BE2C (cell line): ENCODE measurements at regions not wholly inside any gene's neighbourhood (a gene's known extent, or its start where the extent isn't known, plus 50 kb on each side); places are given as distances from the start of the nearest gene placed in this dataset.

Source experiments
- DNase-seq: peaks from one replicate; pipeline ENCODE4 v3.0.0-alpha.2; 2020
- H3K27me3 ChIP-seq: fragments of 250-450 bp; sonication (Bioruptor Pico); 2 replicates; pipeline ENCODE4 v1.5.1; 2020; ENCODE audit warnings: mild to moderate bottlenecking
- H3K36me3 ChIP-seq: fragments of 250-450 bp; sonication (Bioruptor Pico); 2 replicates; pipeline ENCODE4 v1.5.1; 2020; ENCODE audit warnings: mild to moderate bottlenecking
- H3K4me1 ChIP-seq: fragments of 250-450 bp; sonication (Bioruptor Pico); 2 replicates; pipeline ENCODE4 v1.5.1; 2020
- H3K4me3 ChIP-seq: 2 replicates; pipeline ENCODE4 v1.5.1; 2011; ENCODE audit warnings: low read depth, low read length
- H3K9me3 ChIP-seq: fragments of 250-450 bp; sonication (Bioruptor Pico); 2 replicates; pipeline ENCODE4 v1.5.1; 2020
- TF ChIP-seq, protein P1 (sequence below): IDR thresholded peaks from 2 replicates; pipeline ENCODE4 v1.5.1; 2012; ENCODE audit warnings: mild to moderate bottlenecking, low read depth, low read length

DNA sequence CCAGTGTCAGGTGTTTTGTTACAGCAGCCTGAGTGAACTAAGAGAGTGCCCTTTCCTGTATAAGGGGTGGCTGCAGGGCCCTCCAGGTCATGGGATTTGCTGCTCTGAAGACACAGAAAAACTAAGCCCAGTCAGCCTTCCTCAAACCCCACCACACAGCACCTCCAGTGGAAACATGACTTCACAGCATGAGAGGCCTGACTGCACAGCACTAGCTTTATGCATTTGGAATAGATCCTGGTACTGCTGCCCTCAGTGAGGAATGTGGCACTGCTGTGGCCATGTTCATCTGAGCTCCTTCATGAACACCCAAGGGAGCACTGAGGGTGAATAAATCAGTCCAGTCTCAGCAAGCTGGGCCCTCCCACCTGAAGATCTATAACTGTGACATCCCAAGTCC is 296.1 kb upstream of the FOXQ1 start:
- TF ChIP-seq, protein P1, sequence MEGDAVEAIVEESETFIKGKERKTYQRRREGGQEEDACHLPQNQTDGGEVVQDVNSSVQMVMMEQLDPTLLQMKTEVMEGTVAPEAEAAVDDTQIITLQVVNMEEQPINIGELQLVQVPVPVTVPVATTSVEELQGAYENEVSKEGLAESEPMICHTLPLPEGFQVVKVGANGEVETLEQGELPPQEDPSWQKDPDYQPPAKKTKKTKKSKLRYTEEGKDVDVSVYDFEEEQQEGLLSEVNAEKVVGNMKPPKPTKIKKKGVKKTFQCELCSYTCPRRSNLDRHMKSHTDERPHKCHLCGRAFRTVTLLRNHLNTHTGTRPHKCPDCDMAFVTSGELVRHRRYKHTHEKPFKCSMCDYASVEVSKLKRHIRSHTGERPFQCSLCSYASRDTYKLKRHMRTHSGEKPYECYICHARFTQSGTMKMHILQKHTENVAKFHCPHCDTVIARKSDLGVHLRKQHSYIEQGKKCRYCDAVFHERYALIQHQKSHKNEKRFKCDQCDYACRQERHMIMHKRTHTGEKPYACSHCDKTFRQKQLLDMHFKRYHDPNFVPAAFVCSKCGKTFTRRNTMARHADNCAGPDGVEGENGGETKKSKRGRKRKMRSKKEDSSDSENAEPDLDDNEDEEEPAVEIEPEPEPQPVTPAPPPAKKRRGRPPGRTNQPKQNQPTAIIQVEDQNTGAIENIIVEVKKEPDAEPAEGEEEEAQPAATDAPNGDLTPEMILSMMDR, result no peak
- H3K4me1 ChIP-seq, result no peaks in the 10 kb centered on the region
- H3K4me3 ChIP-seq, result no peak overlapping the region
- no peaks in the 10 kb centered on the region for H3K36me3 ChIP-seq
- DNase-seq, result no peak
- peaks cover 7% of the 10 kb centered on the region; the same call in 1 of the 2 replicates for H3K27me3 ChIP-seq
- no peaks in the 10 kb centered on the region for H3K9me3 ChIP-seq

DNA sequence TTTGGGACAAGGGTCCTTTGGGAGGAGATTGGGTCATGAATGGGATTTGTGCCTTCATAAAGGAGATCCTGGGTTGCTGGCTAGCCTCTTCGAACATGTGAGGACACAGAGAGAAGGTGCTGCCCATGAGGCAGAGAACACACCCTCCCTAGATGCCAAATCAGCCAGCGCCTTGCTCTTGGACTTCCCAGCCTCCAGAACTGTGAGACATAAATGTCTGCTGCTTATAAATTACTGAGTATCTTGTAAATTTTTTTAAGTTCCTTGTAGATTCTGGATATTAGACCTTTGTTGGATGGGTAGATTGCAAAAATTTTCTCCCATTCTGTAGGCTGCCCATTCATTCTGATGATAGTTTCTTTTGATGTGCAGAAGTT is 297.5 kb upstream of the FOXQ1 start:
- H3K27me3 ChIP-seq, result peaks cover 7% of the 10 kb centered on the region; the same call in 1 of the 2 replicates
- no peak overlapping the region for H3K4me3 ChIP-seq
- DNase-seq, result no peak
- no peaks in the 10 kb centered on the region for H3K9me3 ChIP-seq
- no peaks in the 10 kb centered on the region for H3K4me1 ChIP-seq
- TF ChIP-seq, protein P1, result no peak
- no peaks in the 10 kb centered on the region for H3K36me3 ChIP-seq

DNA sequence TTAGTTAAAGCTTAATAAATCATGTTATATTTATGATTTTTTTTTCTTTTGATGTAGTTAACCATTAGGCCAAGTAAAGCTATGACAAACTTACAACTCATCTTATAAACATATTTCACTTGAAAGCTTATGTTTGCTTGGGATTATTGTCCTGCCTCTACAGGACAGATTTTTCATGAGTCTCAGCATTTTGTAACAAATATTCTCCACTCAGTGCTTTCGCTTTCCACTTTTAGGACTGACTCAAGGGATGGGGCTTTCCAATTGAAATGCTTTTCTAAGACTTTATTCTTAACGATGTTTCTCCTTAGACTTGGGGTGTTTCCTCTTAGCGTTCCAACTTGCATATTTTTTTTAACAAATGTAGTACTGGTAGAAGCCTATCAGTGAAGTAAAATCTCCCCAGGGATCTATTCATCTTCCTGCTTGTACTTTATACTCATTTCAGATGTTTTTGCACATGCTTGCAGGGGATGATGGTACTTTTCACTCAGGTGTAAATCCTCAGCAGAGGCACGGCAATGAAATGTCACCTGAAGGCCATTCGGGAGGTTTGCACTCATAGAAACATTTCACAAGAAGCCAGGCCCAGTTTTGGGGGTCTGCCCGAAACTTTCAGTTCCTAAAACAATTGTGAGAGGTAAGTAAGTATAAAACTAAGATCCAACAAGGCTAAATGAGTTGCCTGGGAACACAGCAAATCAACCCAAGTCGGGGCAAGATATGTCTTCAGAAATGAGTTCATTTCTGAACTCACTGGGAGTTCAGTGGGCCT is 298.1 kb upstream of the FOXQ1 start:
- Histone ChIP-seq H3K4me1 (no peaks in the 10 kb centered on the region), H3K27me3 (peaks cover 7% of the 10 kb centered on the region; the same call in 1 of the 2 replicates), H3K9me3 (no peaks in the 10 kb centered on the region), H3K36me3 (no peaks in the 10 kb centered on the region), H3K4me3 (no peak overlapping the region)
- DNase-seq, result no peak
- TF ChIP-seq, protein P1, result no peak

DNA sequence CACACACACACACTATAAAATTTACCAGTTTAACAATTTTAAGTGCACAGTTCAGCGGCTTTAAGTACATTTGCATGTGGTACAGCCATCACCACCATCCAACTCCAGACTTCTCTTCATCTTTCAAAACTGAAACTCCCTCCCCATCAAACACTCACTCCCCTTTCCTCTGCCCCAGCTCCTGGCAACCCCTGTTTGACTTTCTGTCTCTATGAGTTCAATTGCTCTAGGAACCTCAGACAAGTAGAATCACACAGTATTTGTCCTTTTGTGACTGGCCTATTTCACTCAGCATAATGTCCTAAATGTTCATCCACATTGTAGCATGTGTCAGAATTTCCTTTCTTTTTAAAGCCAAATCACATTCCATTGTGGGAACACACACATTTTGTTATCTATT is 302.8 kb upstream of the FOXQ1 start:
- DNase-seq, result no peak
- Histone ChIP-seq H3K4me3 (no peak overlapping the region), H3K9me3 (no peaks in the 10 kb centered on the region), H3K27me3 (peaks cover 2% of the 10 kb centered on the region; the same call in 1 of the 2 replicates), H3K4me1 (no peaks in the 10 kb centered on the region), H3K36me3 (no peaks in the 10 kb centered on the region)
- TF ChIP-seq, protein P1, result no peak

DNA sequence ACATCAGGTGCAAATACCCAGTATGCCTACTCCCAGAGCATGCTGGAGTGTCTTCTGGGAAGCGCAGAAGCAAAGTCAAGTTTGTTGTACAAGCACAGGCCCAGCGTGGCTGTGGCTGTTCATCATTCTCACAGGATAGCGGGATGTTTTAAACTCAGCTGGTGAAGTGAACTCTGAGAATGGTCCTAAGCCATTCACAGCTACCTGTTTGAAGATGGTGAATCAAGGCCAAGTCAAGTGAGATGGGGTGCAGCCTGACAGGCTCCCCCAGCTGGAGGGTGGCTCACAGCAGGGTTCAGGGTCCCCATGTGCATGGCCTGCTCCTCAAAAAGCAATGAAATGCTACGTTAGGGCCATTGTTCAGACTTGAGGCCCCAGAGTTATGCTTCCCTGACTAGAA is 304.7 kb upstream of the FOXQ1 start:
- peaks cover 2% of the 10 kb centered on the region; the same call in 1 of the 2 replicates for H3K27me3 ChIP-seq
- TF ChIP-seq, protein P1, result no peak
- no peak for DNase-seq

More for the DNA sequence above, 304.7 kb upstream of the FOXQ1 start:
- no peaks in the 10 kb centered on the region for H3K36me3 ChIP-seq
- H3K4me1 ChIP-seq, result no peaks in the 10 kb centered on the region
- H3K9me3 ChIP-seq, result no peaks in the 10 kb centered on the region; the same call in 1 of the 2 replicates
- H3K4me3 ChIP-seq, result no peak overlapping the region
